NCI-H2227 (cell line): ENCODE measurements at regions not wholly inside any gene's neighbourhood (a gene's known extent, or its start where the extent isn't known, plus 50 kb on each side); places are given as distances from the start of the nearest gene placed in this dataset.
"Not testable (repeated sequence)": the region's sequence is repeated elsewhere in the genome, so short reads cannot be mapped to it uniquely, and the experiment has no call there.

Source experiments
- DNase-seq: peaks from one replicate; lab custom pipeline; 2025; ENCODE audit not compliant: unreplicated experiment; lab: John Stamatoyannopoulos, UW

- no peak for DNase-seq
Observed at GRCh38 chr18:38759457-38759856, 1193.9 kb upstream of the CELF4 start.

GRCh38 chr18:38756436-38756835 is 1190.8 kb upstream of the CELF4 start:
- no peak for DNase-seq

- no peak for DNase-seq
Observed at GRCh38 chr18:38752430-38752829, 1186.8 kb upstream of the CELF4 start.

- peak; percentile 64 for DNase-seq
Observed at GRCh38 chr18:38751898-38752297, 1186.3 kb upstream of the CELF4 start.

GRCh38 chr18:38751211-38751610 is 1185.6 kb upstream of the CELF4 start:
- no peak for DNase-seq

GRCh38 chr18:38750751-38751150 is 1185.2 kb upstream of the CELF4 start:
- DNase-seq, result no peak

GRCh38 chr18:38747153-38747552 is 1181.6 kb upstream of the CELF4 start:
- no peak for DNase-seq

GRCh38 chr18:38720181-38720580 is 1154.6 kb upstream of the CELF4 start:
- DNase-seq, result not testable (repeated sequence)

- no peak for DNase-seq
Observed at GRCh38 chr18:38718365-38718901, 1152.8 kb upstream of the CELF4 start.

GRCh38 chr18:38709122-38709521 is 1143.5 kb upstream of the CELF4 start:
- DNase-seq, result no peak

GRCh38 chr18:38706373-38706772 is 1140.8 kb upstream of the CELF4 start:
- no peak for DNase-seq

- no peak for DNase-seq
Observed at GRCh38 chr18:38698088-38698487, 1132.5 kb upstream of the CELF4 start.

GRCh38 chr18:38695559-38696280 is 1130.1 kb upstream of the CELF4 start:
- no peak for DNase-seq

GRCh38 chr18:38693104-38693503 is 1127.5 kb upstream of the CELF4 start:
- no peak for DNase-seq

GRCh38 chr18:38690626-38691025 is 1125.0 kb upstream of the CELF4 start:
- DNase-seq, result no peak

GRCh38 chr18:38688416-38688815 is 1122.8 kb upstream of the CELF4 start:
- DNase-seq, result no peak

- DNase-seq, result no peak
Observed at GRCh38 chr18:38670486-38670885, 1104.9 kb upstream of the CELF4 start.

- no peak for DNase-seq
Observed at GRCh38 chr18:38664929-38665328, 1099.3 kb upstream of the CELF4 start.

- no peak for DNase-seq
Observed at GRCh38 chr18:38663682-38664081, 1098.1 kb upstream of the CELF4 start.

GRCh38 chr18:38663270-38663669 is 1097.7 kb upstream of the CELF4 start:
- no peak for DNase-seq

GRCh38 chr18:38654946-38655345 is 1089.3 kb upstream of the CELF4 start:
- no peak for DNase-seq

GRCh38 chr18:38651736-38652135 is 1086.1 kb upstream of the CELF4 start:
- DNase-seq, result no peak

- DNase-seq, result no peak
Observed at GRCh38 chr18:38648179-38648578, 1082.6 kb upstream of the CELF4 start.
